PC-9 (cell line): ENCODE measurements at regions not wholly inside any gene's neighbourhood (a gene's known extent, or its start where the extent isn't known, plus 50 kb on each side); places are given as distances from the start of the nearest gene placed in this dataset.

Experiments
- BruUV-seq: library from RNA; stranded (reverse); fragments of 400-500 nt; replicated peaks from 2 replicates; lab custom pipeline; 2021; lab: Mats Ljungman, UMichigan
- CTCF ChIA-PET: fragments of 300-600 bp; sonication (Branson Sonifier 250); formaldehyde crosslinking; loops from one replicate; lab custom pipeline; 2022; ENCODE audit warnings: antibody characterized with exemption; lab: Charles Lee
- POLR2A ChIA-PET: fragments of 300-600 bp; sonication (Branson Sonifier 250); formaldehyde crosslinking; loops from one replicate; lab custom pipeline; 2022; ENCODE audit warnings: antibody characterized with exemption; ENCODE audit not compliant: unreplicated experiment; lab: Charles Lee
- DNase-seq, 2 experiments: peaks; one replicate each; pipeline versions ENCODE4 v3.0.0 to v3.0.0-alpha.2; 2015 to 2022; ENCODE audit warnings: mixed read lengths in 1 of 2
- H2AFZ ChIP-seq: fragments of 200-600 bp; sonication (generic); 2 replicates; pipeline ENCODE4 v1.8.1; 2017; ENCODE audit warnings: antibody characterized with exemption
- H3F3A ChIP-seq: fragments of 200-600 bp; sonication (generic); 2 replicates; pipeline ENCODE4 v1.8.1; 2017; ENCODE audit warnings: antibody characterized with exemption, mild to moderate bottlenecking, low read depth; ENCODE audit not compliant: insufficient read depth
- H3K27ac ChIP-seq: fragments of 200-600 bp; sonication (generic); 2 replicates; pipeline ENCODE4 v1.6.1; 2016; ENCODE audit warnings: mixed run types
- H3K27me3 ChIP-seq: fragments of 200-600 bp; sonication (generic); 2 replicates; pipeline ENCODE4 v1.6.1; 2016; ENCODE audit warnings: low read depth, mixed run types; ENCODE audit not compliant: insufficient read depth
- H3K36me3 ChIP-seq: fragments of 200-600 bp; sonication (generic); 2 replicates; pipeline ENCODE4 v1.6.1; 2016; ENCODE audit warnings: low read depth, mixed run types
- H3K4me1 ChIP-seq: fragments of 200-600 bp; sonication (generic); replicated peaks from 2 replicates; pipeline ENCODE4 v1.6.1; 2016; ENCODE audit warnings: mixed run types; ENCODE audit not compliant: insufficient read depth
- H3K4me2 ChIP-seq: fragments of 200-600 bp; sonication (generic); 2 replicates; pipeline ENCODE4 v1.6.1; 2017; ENCODE audit warnings: mixed run types
- H3K4me3 ChIP-seq: fragments of 200-600 bp; sonication (generic); 2 replicates; pipeline ENCODE4 v1.6.1; 2016; ENCODE audit warnings: mixed run types
- H3K79me2 ChIP-seq: fragments of 200-600 bp; sonication (generic); 2 replicates; pipeline ENCODE4 v1.6.1; 2017; ENCODE audit warnings: low read depth, mixed run types
- H3K9me2 ChIP-seq: fragments of 200-600 bp; sonication (generic); 2 replicates; pipeline ENCODE4 v1.8.1; 2017; ENCODE audit warnings: mild to moderate bottlenecking; ENCODE audit not compliant: insufficient read depth
- H3K9me3 ChIP-seq: fragments of 200-600 bp; sonication (generic); 2 replicates; pipeline ENCODE4 v1.8.1; 2016; ENCODE audit warnings: low read depth; ENCODE audit not compliant: insufficient read depth
- H4K20me1 ChIP-seq: fragments of 200-600 bp; sonication (generic); 2 replicates; pipeline ENCODE4 v1.8.1; 2017; ENCODE audit not compliant: insufficient read depth
- CTCF ChIP-seq: fragments of 200-600 bp; sonication (generic); conservative IDR thresholded peaks from 2 replicates; pipeline ENCODE4 v1.6.1; 2017; ENCODE audit warnings: mixed run types, antibody characterized with exemption, mild to moderate bottlenecking, moderate library complexity
- EZH2 ChIP-seq: fragments of 200-600 bp; sonication (generic); IDR thresholded peaks from 2 replicates; pipeline ENCODE4 v1.8.0; 2017; ENCODE audit warnings: antibody characterized with exemption, low read depth
- intact Hi-C: fragments of 100-400 bp; cut with micrococcal nuclease; formaldehyde crosslinking; loops from one replicate; pipeline ENCODE4 v1.10.0; 2022; ENCODE audit not compliant: unreplicated experiment

GRCh38 chr15:93720607-93721006, 510.8 kb upstream of the MCTP2 start:
- no TSS peak for BruUV-seq
- Histone ChIP-seq H3K4me3 (no peak overlapping the region), H4K20me1 (no peaks in the 10 kb centered on the region), H3F3A (no peaks in the 10 kb centered on the region), H3K4me1 (no peaks in the 10 kb centered on the region), H3K79me2 (no peaks in the 10 kb centered on the region), H2AFZ (no peak overlapping the region), H3K36me3 (no peaks in the 10 kb centered on the region), H3K9me3 (no peaks in the 10 kb centered on the region; the same call in 1 of the 2 replicates), H3K27me3 (0 out of 2 replicates have a peak, but pooled peaks cover 7% of the 10 kb centered on the region), H3K27ac (no peak overlapping the region), H3K4me2 (no peak overlapping the region), H3K9me2 (no peaks in the 10 kb centered on the region)
- ChIA-PET CTCF (no interaction called here), POLR2A (no interaction called here)
- TF ChIP-seq EZH2 (no peak), CTCF (no peak)
- intact Hi-C loops, result no loop called here
- DNase-seq, result no peak

- H4K20me1 ChIP-seq, result no peaks in the 10 kb centered on the region
- intact Hi-C loops, result no loop called here
- no peak overlapping the region for H3K27ac ChIP-seq
- H3K79me2 ChIP-seq, result no peaks in the 10 kb centered on the region
- H3K4me1 ChIP-seq, result no peaks in the 10 kb centered on the region
- no peak overlapping the region for H3K4me3 ChIP-seq
- no TSS peak for BruUV-seq
- H3K4me2 ChIP-seq, result no peak overlapping the region
- no peaks in the 10 kb centered on the region for H3K9me2 ChIP-seq
- 0 out of 2 replicates have a peak, but pooled peaks cover 9% of the 10 kb centered on the region for H3K27me3 ChIP-seq
- H3K36me3 ChIP-seq, result no peaks in the 10 kb centered on the region
- POLR2A ChIA-PET, result no interaction called here
- H2AFZ ChIP-seq, result no peak overlapping the region
- DNase-seq, result no peak
- TF ChIP-seq EZH2 (no peak), CTCF (no peak)
- CTCF ChIA-PET, result no interaction called here
- H3K9me3 ChIP-seq, result no peaks in the 10 kb centered on the region; the same call in 1 of the 2 replicates
- H3F3A ChIP-seq, result no peaks in the 10 kb centered on the region
Observed at GRCh38 chr15:93719921-93720351, 511.4 kb upstream of the MCTP2 start.

- no peaks in the 10 kb centered on the region for H3K79me2 ChIP-seq
- intact Hi-C loops, result no loop called here
- CTCF ChIA-PET, result interaction anchor here (0.7 kb wide), 1 partner anchor 265 kb away, joined by 4 read pairs; no protein-coding TSS in a partner anchor
- H4K20me1 ChIP-seq, result no peaks in the 10 kb centered on the region
- no peak overlapping the region for H2AFZ ChIP-seq
- DNase-seq, result no peak
- H3K4me1 ChIP-seq, result no peaks in the 10 kb centered on the region
- H3K9me2 ChIP-seq, result no peaks in the 10 kb centered on the region
- no peak overlapping the region for H3K4me2 ChIP-seq
- BruUV-seq, result no TSS peak
- no peak overlapping the region for H3K4me3 ChIP-seq
- no peaks in the 10 kb centered on the region for H3K36me3 ChIP-seq
- H3K27ac ChIP-seq, result no peak overlapping the region
- no peaks in the 10 kb centered on the region for H3K9me3 ChIP-seq
- POLR2A ChIA-PET, result no interaction called here
- TF ChIP-seq CTCF (no peak), EZH2 (no peak)
- peaks cover 14% of the 10 kb centered on the region for H3K27me3 ChIP-seq
- H3F3A ChIP-seq, result no peaks in the 10 kb centered on the region
Observed at GRCh38 chr15:93716615-93717231, 514.6 kb upstream of the MCTP2 start.
